Left cardiac atrium (tissue), 4 donors: ENCODE measurements at regions not wholly inside any gene's neighbourhood (a gene's known extent, or its start where the extent isn't known, plus 50 kb on each side); places are given as distances from the start of the nearest gene placed in this dataset.

ENCODE experiments used
- ATAC-seq, 2 donors: fragments of 200-7000 bp; cut with Tn5 transposase; one replicate each; pipeline ENCODE4 v1.9.1; 2020; ENCODE audit warnings: mild to moderate bottlenecking in 2 of 2, moderate library complexity in 2 of 2
- DNase-seq: peaks from one replicate; pipeline ENCODE4 v3.0.0-alpha.2; 2020
- intact Hi-C, 2 donors: fragments of 100-400 bp; cut with DNase I; formaldehyde crosslinking; loops; one replicate each; pipeline versions ENCODE4 v1.14.1 to v1.15.1; 2022 to 2023
- donor health status: DM: no; HTN: yes; CAD: no.
- donor health status: DM: no; HTN: yes; CAD: no; lungs with severe emphysema.
- donor health status: DM: yes; HTN: yes; CAD: no.
- donor health status: Dilated cardiomyopathy.

DNA sequence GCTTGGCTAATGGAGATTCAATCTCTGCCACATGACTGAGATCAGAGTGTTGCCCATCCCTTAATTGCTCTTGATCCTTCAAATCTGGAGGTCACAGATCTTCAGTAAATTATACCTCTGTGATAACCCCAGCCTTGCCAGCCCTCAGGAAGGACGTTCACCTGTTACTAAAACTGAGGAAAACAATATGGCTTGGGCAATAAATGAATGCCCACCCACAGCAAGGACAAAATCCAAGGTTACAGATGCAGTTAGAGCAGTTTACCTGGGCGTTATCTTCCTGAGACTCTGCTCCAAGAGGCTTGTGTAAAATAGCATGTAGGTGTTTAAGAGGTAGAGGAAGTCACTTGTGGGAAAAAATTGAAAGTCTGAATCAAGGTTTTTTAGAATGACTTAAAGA, 69.3 kb upstream of the MAOA start:
- intact Hi-C loops: no loop called here
- DNase-seq (no peak), ATAC-seq (no peak)

DNA sequence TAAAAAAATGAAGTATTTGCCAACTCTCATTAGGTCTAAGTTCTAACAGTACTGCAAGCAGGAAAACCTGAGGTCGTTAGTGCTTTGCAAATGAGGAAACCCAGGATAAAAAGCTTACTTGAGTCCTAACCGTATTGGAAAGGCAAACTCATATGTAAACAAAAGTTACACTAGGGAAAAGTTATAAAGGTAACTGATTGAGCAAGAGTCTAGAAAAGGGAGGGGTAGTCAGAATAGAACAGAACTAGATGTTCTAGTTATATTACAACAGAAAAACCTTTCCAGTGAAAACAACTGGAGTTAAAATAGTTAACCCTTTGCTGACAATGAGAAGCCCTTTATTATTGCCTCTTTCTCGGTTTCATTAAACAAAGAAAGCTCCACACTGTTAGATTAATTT, 66.4 kb upstream of the MAOA start:
- intact Hi-C loops: loop anchor here in 1 of 2 donors (10.0 kb wide), 1 partner anchor 55 kb away; no protein-coding TSS in a partner anchor
- DNase-seq (no peak), ATAC-seq (peak; percentile 34 to 67)

DNA sequence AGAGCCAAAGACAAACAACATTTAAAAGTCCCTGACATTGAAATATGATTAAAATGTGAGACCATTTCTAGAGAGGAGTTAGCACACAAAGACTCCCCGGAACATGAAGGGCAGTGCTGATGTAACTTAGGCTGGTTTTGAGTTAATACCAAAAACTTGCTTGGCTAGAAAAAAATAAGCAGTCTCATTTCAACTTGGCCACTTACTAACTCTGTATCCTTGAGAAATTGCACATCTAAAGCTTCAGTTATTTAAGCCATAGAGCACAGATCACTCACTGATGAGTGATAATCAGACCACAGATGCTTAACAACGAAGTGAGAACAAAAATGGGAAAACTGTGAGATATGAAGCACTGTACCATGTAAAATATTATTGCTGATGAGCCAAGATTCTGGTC, 65.9 kb upstream of the MAOA start:
- intact Hi-C loops: loop anchor here in 1 of 2 donors (10.0 kb wide), 1 partner anchor 55 kb away; no protein-coding TSS in a partner anchor
- DNase-seq: no peak
- peak; percentile 30 to 61 for ATAC-seq

DNA sequence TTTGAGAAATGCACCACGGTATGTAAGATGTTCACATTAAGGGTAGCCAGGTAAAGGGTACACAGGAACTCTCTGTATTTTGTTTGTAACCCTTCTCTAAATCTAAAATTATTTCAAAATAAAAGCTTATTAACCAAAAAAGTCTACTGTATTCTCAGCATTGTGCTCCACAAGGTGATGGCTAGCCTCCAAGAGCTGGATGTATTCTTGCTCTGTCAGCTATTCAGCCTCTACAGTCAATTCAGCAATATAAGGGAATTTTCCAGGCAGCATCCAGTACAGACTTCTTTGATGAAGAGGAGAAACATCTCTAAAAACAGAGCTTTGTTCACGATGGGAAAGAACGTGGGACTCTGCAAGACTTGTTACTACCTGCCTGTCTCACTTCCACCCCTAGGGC, 63.5 kb upstream of the MAOA start:
- ATAC-seq: no peak
- no peak for DNase-seq
- intact Hi-C loops: loop anchor here in 1 of 2 donors (10.0 kb wide), 1 partner anchor 52 kb away; no protein-coding TSS in a partner anchor

DNA sequence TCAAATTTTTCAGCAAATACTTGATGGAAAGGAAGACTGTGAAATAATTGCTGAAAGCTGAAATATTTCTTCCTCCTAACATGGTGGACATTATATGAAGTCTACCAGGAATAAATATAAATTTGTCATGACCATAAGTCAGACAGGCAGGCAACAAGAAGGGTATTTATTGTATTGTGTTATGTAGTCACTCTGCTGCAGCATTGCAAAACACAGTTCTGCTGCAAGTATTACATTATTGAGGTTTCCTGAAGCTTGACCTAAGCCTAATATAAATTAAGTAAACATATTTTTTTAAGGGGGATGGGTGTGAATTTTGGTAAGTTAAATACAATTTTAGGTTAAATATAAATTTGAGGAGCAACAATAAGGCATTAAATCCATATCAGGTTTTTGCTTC, 60.2 kb upstream of the MAOA start:
- no peak for ATAC-seq
- intact Hi-C loops: loop anchor here in 1 of 2 donors (10.0 kb wide), 1 partner anchor 49 kb away; no protein-coding TSS in a partner anchor
- DNase-seq: no peak

DNA sequence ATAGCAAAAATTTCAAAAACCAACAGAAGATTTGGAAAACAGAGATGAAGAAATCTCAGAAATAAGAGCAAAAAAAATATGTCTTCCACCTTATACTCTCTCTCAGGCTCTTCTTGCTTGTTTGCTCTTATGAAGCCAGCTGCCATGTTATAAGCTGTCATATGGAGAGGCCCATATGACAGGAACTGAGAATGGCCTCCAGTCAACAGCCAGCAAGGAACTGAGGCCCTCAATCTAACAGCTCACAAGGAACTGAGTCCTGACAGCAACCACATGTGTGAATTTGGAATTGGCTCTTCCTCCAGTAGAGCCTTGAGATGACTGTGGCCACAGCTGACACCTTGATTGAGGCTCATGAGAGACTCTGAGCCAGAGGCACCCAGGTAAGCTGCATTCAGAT, 51.3 kb upstream of the MAOA start:
- DNase-seq (no peak), ATAC-seq (no peak)
- intact Hi-C loops: no loop called here

DNA sequence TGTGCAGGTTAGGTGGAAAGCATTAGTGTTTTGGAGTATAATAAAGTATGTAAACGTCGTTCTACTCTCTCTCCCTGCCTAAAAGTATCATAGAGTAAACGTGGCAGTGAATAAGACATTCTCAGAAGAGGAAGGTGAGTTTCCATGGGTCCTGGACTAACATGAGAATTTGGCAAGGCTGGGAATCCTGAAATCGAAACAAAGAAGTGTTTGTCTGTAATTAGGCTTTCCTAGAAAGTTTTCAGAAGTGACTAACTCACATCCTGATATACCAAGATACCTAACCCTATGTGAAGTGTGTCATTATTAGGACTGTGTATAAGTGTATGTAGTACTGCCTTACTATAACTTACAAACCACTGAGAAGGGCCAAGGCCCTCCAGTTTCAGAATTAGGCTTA, 50.7 kb upstream of the MAOA start:
- ATAC-seq: no peak

More for the DNA sequence above, 50.7 kb upstream of the MAOA start:
- intact Hi-C loops: no loop called here
- DNase-seq: no peak
